Uterus (tissue), 3 donors: ENCODE measurements at regions not wholly inside any gene's neighbourhood (a gene's known extent, or its start where the extent isn't known, plus 50 kb on each side); places are given as distances from the start of the nearest gene placed in this dataset.

ENCODE experiments used
- DNase-seq, 2 donors: peaks; one replicate each; pipeline ENCODE4 v3.0.0-alpha.2; 2019 to 2020
- H3K27ac ChIP-seq, 2 donors: fragments of 200-600 bp; sonication (generic); 1 replicate in 1 of 2; 2 replicates in 1 of 2; pipeline ENCODE4 v1.5.1; 2016 to 2018
- H3K27me3 ChIP-seq, 2 donors: fragments of 200-600 bp; sonication (generic); one replicate each; pipeline ENCODE4 v1.5.1; 2018 to 2019; ENCODE audit warnings: control low read depth in 1 of 2
- H3K36me3 ChIP-seq, 2 donors: fragments of 200-600 bp; sonication (generic); one replicate each; pipeline ENCODE4 v1.5.1; 2019; ENCODE audit warnings: control low read depth in 1 of 2
- H3K4me1 ChIP-seq, 2 donors: fragments of 200-600 bp; sonication (generic); one replicate each; pipeline ENCODE4 v1.5.1; 2018 to 2019; ENCODE audit warnings: control low read depth in 1 of 2
- H3K4me3 ChIP-seq, 2 donors: fragments of 200-600 bp; sonication (generic); 1 replicate in 1 of 2; 2 replicates in 1 of 2; pipeline ENCODE4 v1.5.1; 2018 to 2019; ENCODE audit warnings: mild to moderate bottlenecking in 1 of 2
- H3K9me3 ChIP-seq, 2 donors: fragments of 200-600 bp; sonication (generic); one replicate each; pipeline ENCODE4 v1.5.1; 2019; ENCODE audit warnings: control low read depth in 1 of 2
- CTCF ChIP-seq, 4 experiments: fragments of 200-600 bp in 2 of 4; fragments of 450-650 bp in 2 of 4; sonication (generic) in 2 of 4; IDR thresholded peaks; one replicate each; pipeline ENCODE4 v1.5.1; 2016 to 2019; ENCODE audit warnings: antibody characterized with exemption in 4 of 4, mild to moderate bottlenecking in 2 of 4, moderate library complexity in 1 of 4
- POLR2A ChIP-seq, 2 donors: fragments of 450-650 bp; IDR thresholded peaks; one replicate each; pipeline ENCODE4 v1.6.1; 2016; ENCODE audit warnings: antibody characterized with exemption in 2 of 2, mild to moderate bottlenecking in 1 of 2, moderate library complexity in 1 of 2
- intact Hi-C: fragments of 100-400 bp; cut with DNase I; formaldehyde crosslinking; loops from one replicate; pipeline ENCODE4 v1.15.1; 2023; ENCODE audit warnings: low total_unique reads
- donor health status: DM: yes; HTN: yes; CAD: no.

GRCh38 chr10:46236546-46236887 is 50.3 kb upstream of the ANTXRL start:
- DNase-seq = peak in 1 of 2 donors; percentile 1
- no peak for TF ChIP-seq POLR2A (IDR thresholded peaks at IDR 0.05)
- no peak for TF ChIP-seq CTCF (IDR thresholded peaks at IDR 0.05)
- H3K36me3 ChIP-seq = no peaks in the 10 kb centered on the region
- no peak overlapping the region for H3K27ac ChIP-seq
- H3K9me3 ChIP-seq = no peaks in the 10 kb centered on the region
- intact Hi-C loops = no loop called here
- H3K4me1 ChIP-seq = no peaks in the 10 kb centered on the region
- no peak overlapping the region for H3K4me3 ChIP-seq
- no peaks in the 10 kb centered on the region for H3K27me3 ChIP-seq

GRCh38 chr10:46236941-46237681 is 49.7 kb upstream of the ANTXRL start:
- no peaks in the 10 kb centered on the region for H3K36me3 ChIP-seq
- DNase-seq = peak in 1 of 2 donors; percentile 2
- peaks cover 0 to 2% of the 10 kb centered on the region in 2 donors for H3K9me3 ChIP-seq
- intact Hi-C loops = no loop called here
- H3K27me3 ChIP-seq = no peaks in the 10 kb centered on the region
- H3K4me3 ChIP-seq = no peak overlapping the region
- no peaks in the 10 kb centered on the region for H3K4me1 ChIP-seq
- no peak overlapping the region for H3K27ac ChIP-seq
- TF ChIP-seq POLR2A (IDR thresholded peaks at IDR 0.05) (no peak), CTCF (IDR thresholded peaks at IDR 0.05) (no peak)
